ENCODE measurements at regions not wholly inside any gene's neighbourhood (a gene's known extent, or its start where the extent isn't known, plus 50 kb on each side); places are given as distances from the start of the nearest gene placed in this dataset.

- TF ChIP-seq, protein P1, sequence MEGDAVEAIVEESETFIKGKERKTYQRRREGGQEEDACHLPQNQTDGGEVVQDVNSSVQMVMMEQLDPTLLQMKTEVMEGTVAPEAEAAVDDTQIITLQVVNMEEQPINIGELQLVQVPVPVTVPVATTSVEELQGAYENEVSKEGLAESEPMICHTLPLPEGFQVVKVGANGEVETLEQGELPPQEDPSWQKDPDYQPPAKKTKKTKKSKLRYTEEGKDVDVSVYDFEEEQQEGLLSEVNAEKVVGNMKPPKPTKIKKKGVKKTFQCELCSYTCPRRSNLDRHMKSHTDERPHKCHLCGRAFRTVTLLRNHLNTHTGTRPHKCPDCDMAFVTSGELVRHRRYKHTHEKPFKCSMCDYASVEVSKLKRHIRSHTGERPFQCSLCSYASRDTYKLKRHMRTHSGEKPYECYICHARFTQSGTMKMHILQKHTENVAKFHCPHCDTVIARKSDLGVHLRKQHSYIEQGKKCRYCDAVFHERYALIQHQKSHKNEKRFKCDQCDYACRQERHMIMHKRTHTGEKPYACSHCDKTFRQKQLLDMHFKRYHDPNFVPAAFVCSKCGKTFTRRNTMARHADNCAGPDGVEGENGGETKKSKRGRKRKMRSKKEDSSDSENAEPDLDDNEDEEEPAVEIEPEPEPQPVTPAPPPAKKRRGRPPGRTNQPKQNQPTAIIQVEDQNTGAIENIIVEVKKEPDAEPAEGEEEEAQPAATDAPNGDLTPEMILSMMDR (IDR thresholded peaks at IDR 0.05), result no peak
- TF ChIP-seq POLR2AphosphoS5 (IDR thresholded peaks at IDR 0.05) (no peak), EP300 (IDR thresholded peaks at IDR 0.05) (no peak), POLR2A (IDR thresholded peaks at IDR 0.05) (no peak)
Measured at GRCh38 chr11:109609454-109610185, 187.6 kb downstream of the C11orf87 start.
